Activated T-helper 1 cell treated with anti-CD3 and anti-CD28 coated beads, Interleukin-12 subunit alpha, Interleukin-12 subunit beta, Interleukin-2, Interleukin-4 antibody, amounts not matched to agents 30 ng/mL and 10 ng/mL and 1 ng/mL, durations not matched to agents 14 hours and 24 hours and 36 hours (primary cell): ENCODE measurements at regions not wholly inside any gene's neighbourhood (a gene's known extent, or its start where the extent isn't known, plus 50 kb on each side); places are given as distances from the start of the nearest gene placed in this dataset.

ENCODE experiments used
- DNase-seq: peaks from one replicate; pipeline ENCODE4 v3.0.0; 2021; ENCODE audit warnings: low spot score
- H3K27ac Mint-ChIP-seq: one replicate; pipeline ENCODE4 v1.8.0; 2021; ENCODE audit warnings: mild to moderate bottlenecking, mixed read lengths
- H3K27me3 Mint-ChIP-seq: one replicate; pipeline ENCODE4 v1.8.0; 2022; ENCODE audit warnings: mild to moderate bottlenecking, moderate library complexity, mixed read lengths; ENCODE audit not compliant: insufficient read depth
- H3K36me3 Mint-ChIP-seq: one replicate; pipeline ENCODE4 v1.8.0; 2021; ENCODE audit warnings: low read depth, mixed read lengths
- H3K4me1 Mint-ChIP-seq: one replicate; pipeline ENCODE4 v1.8.0; 2021; ENCODE audit warnings: low read depth, mixed read lengths
- H3K4me3 Mint-ChIP-seq: one replicate; pipeline ENCODE4 v1.8.0; 2021; ENCODE audit warnings: mild to moderate bottlenecking, moderate library complexity, mixed read lengths
- H3K9me3 Mint-ChIP-seq: one replicate; pipeline ENCODE4 v1.8.0; 2021; ENCODE audit warnings: mixed read lengths
- intact Hi-C: fragments of 100-400 bp; cut with micrococcal nuclease; formaldehyde crosslinking; loops from one replicate; pipeline ENCODE4 v1.15.1; 2024

- intact Hi-C loops, result no loop called here
- no peak for DNase-seq
- no peaks in the 10 kb centered on the region for H3K36me3 Mint-ChIP-seq
- no peak overlapping the region for H3K27ac Mint-ChIP-seq
- H3K27me3 Mint-ChIP-seq, result peaks cover 6% of the 10 kb centered on the region
- H3K9me3 Mint-ChIP-seq, result no peaks in the 10 kb centered on the region
- no peaks in the 10 kb centered on the region for H3K4me1 Mint-ChIP-seq
- no peak overlapping the region for H3K4me3 Mint-ChIP-seq
Observed at GRCh38 chr2:236744281-236744705, 174.7 kb downstream of the ACKR3 start.

DNA sequence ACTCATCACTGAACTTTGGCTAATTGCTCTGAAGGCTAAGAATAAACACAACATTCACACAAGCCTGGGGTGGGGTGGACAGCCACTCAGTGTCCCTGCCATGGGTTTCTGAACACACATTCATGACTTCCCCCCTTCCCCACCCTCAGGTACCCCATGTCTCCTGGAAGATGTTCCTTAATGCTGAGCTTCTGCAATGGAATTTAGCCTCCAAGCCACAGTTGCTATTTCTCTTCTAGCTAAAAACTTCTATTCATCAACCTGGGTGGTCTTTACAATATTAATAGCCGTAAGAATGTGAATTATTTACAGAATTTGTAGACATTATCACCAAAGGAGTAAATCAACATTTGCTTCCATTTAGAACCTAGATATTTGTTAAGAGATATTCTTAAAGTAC lies 175.1 kb downstream of the ACKR3 start:
- intact Hi-C loops, result no loop called here
- DNase-seq, result no peak
- Mint-ChIP-seq H3K27me3 (peaks cover 6% of the 10 kb centered on the region), H3K36me3 (no peaks in the 10 kb centered on the region), H3K4me3 (no peak overlapping the region), H3K27ac (no peak overlapping the region), H3K9me3 (no peaks in the 10 kb centered on the region), H3K4me1 (no peaks in the 10 kb centered on the region)

DNA sequence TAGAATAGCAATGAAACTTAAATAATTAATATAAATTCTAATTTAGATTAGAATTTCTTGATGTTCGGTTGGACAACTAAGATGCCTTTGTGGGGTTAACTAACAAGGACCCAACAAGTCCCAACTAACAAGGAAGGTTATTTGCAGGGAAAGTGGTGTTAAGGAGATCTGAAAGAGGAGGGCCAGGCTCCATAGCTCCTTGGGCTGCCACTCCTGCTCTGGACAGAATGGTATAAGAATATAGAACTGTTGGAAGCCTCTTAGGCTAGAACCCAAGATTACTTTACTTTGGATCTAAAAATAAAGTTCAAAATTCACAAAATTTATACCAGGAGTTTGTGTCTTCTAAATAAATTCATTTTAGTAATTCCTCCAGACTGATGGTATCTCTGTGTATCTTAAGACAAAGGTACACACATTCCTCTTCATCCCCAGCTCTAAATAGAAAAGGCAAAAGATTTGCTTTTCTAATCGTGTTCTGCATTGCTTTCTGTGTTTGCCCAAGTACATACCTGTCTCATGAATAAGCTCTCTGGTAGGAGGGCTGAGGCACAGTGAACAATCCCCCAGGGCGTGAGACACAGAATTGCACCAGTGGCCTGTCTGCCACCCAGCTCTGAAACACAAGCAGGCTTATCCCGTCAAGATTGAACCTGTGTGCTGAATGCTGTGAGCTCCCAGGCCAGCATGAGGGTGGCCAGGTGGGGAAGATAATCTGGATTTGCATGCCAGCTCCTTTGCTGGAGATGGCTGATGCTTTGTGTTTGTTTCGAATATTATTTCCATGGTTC lies 176.0 kb downstream of the ACKR3 start:
- no peak overlapping the region for H3K27ac Mint-ChIP-seq
- intact Hi-C loops, result no loop called here

DNA sequence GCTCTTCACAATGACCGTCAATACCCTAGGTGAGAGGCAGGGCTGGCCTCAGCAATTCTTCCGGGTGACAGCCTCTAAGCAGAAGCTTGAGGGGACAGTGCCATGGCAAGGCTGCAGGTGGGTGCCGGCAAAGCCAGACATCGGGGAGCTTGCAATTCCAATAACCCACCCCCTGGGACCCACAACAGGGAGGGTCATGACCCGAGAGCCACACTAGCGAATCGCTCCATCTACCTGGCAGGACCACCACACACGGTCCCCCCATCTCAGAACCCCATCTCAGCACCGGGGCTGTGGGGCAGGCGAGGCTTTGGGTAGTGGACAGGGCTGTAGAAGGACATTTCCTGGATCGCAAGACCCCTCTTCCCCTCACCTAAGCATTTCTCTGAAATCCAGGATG lies 177.2 kb downstream of the ACKR3 start:
- Mint-ChIP-seq H3K27ac (no peak overlapping the region), H3K4me3 (no peak overlapping the region)
- no peak for DNase-seq

More for the DNA sequence above, 176.0 kb downstream of the ACKR3 start:
- no peak for DNase-seq
- peaks cover 6% of the 10 kb centered on the region for H3K27me3 Mint-ChIP-seq
- no peaks in the 10 kb centered on the region for H3K36me3 Mint-ChIP-seq
- H3K4me3 Mint-ChIP-seq, result no peak overlapping the region
- H3K4me1 Mint-ChIP-seq, result no peaks in the 10 kb centered on the region
- H3K9me3 Mint-ChIP-seq, result no peaks in the 10 kb centered on the region

DNA sequence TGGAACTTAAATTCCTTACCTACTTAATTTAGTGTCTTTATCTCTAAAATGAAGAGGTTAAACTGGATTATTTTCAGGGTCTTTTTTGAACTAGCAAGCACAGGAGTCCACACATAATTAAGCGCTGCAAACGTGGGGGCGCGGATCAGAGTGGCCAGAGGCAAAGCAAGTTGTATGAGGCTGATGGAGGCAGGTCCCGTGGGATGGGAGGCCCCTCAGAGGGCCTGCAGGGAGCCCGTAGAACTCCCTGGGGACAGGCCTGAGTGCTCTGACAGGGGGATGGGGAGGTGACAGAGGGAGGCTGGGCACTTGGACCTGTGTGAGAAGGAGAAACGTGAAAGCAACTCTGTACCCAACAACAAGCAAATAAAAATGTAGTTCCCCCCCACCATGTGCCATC lies 177.8 kb downstream of the ACKR3 start:
- peaks cover 3% of the 10 kb centered on the region for H3K27me3 Mint-ChIP-seq
- intact Hi-C loops, result no loop called here
- DNase-seq, result no peak
- H3K36me3 Mint-ChIP-seq, result no peaks in the 10 kb centered on the region
- H3K4me3 Mint-ChIP-seq, result no peak overlapping the region
- H3K4me1 Mint-ChIP-seq, result no peaks in the 10 kb centered on the region
- no peak overlapping the region for H3K27ac Mint-ChIP-seq
- no peaks in the 10 kb centered on the region for H3K9me3 Mint-ChIP-seq

More for the DNA sequence above, 177.2 kb downstream of the ACKR3 start:
- intact Hi-C loops, result no loop called here
- Mint-ChIP-seq H3K27me3 (peaks cover 4% of the 10 kb centered on the region), H3K36me3 (no peaks in the 10 kb centered on the region), H3K9me3 (no peaks in the 10 kb centered on the region), H3K4me1 (no peaks in the 10 kb centered on the region)

DNA sequence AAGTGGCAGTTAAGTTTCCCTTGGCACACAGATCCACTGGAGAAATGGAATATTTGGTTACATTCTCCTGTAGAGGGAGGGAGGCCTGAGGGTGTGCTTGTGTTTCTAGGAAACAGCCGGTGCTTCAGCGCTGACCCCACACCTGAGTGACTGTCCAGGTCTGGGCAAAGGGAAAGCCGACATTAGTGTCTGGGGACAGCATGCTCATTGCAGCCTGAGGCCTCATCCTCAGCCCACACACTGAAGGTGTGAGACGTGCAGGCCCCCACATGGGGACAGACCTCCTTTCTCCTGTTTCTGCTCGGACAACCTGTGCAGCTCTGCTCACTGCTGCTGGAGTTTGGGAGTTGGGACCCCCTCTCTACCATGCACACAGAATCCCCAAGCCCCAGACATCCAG lies 178.3 kb downstream of the ACKR3 start:
- no peaks in the 10 kb centered on the region for H3K9me3 Mint-ChIP-seq
- intact Hi-C loops, result no loop called here
- H3K27ac Mint-ChIP-seq, result no peak overlapping the region

GRCh38 chr2:236748385-236748784 lies 178.8 kb downstream of the ACKR3 start:
- H3K4me1 Mint-ChIP-seq, result no peaks in the 10 kb centered on the region
- no peak overlapping the region for H3K27ac Mint-ChIP-seq
- no peaks in the 10 kb centered on the region for H3K36me3 Mint-ChIP-seq
- H3K9me3 Mint-ChIP-seq, result no peaks in the 10 kb centered on the region
- H3K4me3 Mint-ChIP-seq, result no peak overlapping the region
- peaks cover 3% of the 10 kb centered on the region for H3K27me3 Mint-ChIP-seq
- intact Hi-C loops, result no loop called here
- DNase-seq, result no peak

More for the DNA sequence above, 178.3 kb downstream of the ACKR3 start:
- H3K36me3 Mint-ChIP-seq, result no peaks in the 10 kb centered on the region
- no peak overlapping the region for H3K4me3 Mint-ChIP-seq
- no peak for DNase-seq
- peaks cover 3% of the 10 kb centered on the region for H3K27me3 Mint-ChIP-seq
- no peaks in the 10 kb centered on the region for H3K4me1 Mint-ChIP-seq

GRCh38 chr2:236748801-236749200 lies 179.2 kb downstream of the ACKR3 start:
- DNase-seq, result no peak
- H3K4me3 Mint-ChIP-seq, result no peak overlapping the region
- intact Hi-C loops, result no loop called here
- peaks cover 3% of the 10 kb centered on the region for H3K27me3 Mint-ChIP-seq
- no peaks in the 10 kb centered on the region for H3K36me3 Mint-ChIP-seq
- H3K4me1 Mint-ChIP-seq, result no peaks in the 10 kb centered on the region
- H3K9me3 Mint-ChIP-seq, result no peaks in the 10 kb centered on the region
- H3K27ac Mint-ChIP-seq, result no peak overlapping the region

DNA sequence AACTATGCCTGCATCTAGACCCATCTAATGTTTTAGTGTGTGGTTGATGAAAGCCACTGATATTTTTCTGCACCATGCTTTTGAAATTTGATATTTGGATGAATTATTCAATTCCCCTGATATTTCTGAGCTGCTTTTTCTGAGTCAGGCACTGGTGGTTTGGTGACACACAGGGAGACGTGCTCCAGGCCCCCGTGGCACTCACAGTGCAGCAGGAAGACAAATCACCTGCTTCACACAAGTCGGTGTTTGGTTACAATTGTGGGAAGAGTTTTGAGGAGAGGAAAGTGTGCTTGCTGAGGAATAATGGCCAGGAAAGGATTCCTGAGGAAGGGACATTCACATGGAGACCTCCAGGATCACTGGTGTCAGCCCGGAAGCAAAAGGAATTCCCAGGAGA lies 179.7 kb downstream of the ACKR3 start:
- Mint-ChIP-seq H3K27me3 (peaks cover 3% of the 10 kb centered on the region), H3K27ac (no peak overlapping the region), H3K9me3 (no peaks in the 10 kb centered on the region), H3K4me1 (no peaks in the 10 kb centered on the region), H3K36me3 (no peaks in the 10 kb centered on the region), H3K4me3 (no peak overlapping the region)
- DNase-seq, result no peak
- intact Hi-C loops, result no loop called here

DNA sequence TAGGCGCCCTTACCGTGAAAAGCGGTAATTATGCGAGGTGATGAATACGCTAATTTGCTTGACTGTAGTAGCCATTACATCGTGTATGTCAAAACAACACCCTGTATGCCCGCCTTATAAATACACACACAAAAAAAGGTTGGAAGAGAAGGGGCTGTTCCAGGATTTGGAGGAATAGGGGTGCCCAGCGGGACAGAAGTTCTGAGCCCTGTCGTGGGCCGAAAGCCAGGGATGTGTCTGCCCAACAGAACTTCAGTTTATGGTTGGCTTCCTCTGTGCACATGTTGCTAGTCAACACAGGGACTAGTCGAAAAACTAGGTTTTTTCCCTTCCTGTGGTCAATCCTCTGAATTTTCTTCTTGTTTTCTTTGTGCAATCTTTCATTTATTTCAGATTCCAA lies 182.5 kb downstream of the ACKR3 start:
- intact Hi-C loops, result no loop called here
- H3K27ac Mint-ChIP-seq, result no peak overlapping the region
- peaks cover 2% of the 10 kb centered on the region for H3K27me3 Mint-ChIP-seq
- no peak for DNase-seq
- H3K9me3 Mint-ChIP-seq, result no peaks in the 10 kb centered on the region
- H3K36me3 Mint-ChIP-seq, result no peaks in the 10 kb centered on the region
- no peaks in the 10 kb centered on the region for H3K4me1 Mint-ChIP-seq
- H3K4me3 Mint-ChIP-seq, result no peak overlapping the region

DNA sequence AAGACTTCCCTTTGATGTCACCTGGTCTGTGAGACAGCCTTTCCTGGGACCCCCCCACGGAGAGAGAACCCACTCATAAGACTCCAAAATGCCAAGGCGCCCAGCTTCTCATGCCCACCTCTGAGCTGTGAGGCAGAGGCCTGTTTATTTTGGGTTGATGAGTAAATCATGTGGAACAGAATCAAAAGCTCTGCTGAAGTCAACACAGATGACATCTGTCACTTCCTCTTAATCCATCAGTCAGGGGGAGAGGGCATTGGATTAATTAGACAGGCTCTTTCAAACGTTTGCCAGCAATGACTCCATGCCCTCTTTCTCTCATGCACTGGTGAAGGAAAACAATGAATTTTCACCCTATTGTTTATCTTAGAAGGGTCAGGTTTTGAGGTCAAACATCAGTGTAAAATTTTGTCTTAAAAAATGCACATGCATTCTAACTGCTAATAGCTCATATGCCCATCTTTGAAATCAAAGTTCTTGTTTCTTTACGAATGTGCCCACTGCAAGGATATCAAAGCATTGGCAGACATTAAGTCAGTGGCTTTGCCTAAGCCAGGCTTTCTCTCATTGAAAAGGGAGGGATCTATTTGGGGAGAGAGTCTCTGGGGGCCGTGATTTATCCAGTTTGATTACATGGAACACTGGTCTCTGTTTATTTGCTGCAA lies 184.1 kb downstream of the ACKR3 start:
- Mint-ChIP-seq H3K36me3 (no peaks in the 10 kb centered on the region), H3K27me3 (peaks cover 2% of the 10 kb centered on the region), H3K4me3 (no peak overlapping the region), H3K9me3 (no peaks in the 10 kb centered on the region), H3K4me1 (no peaks in the 10 kb centered on the region), H3K27ac (no peak overlapping the region)
- intact Hi-C loops, result no loop called here
- no peak for DNase-seq

GRCh38 chr2:236754271-236754944 lies 184.8 kb downstream of the ACKR3 start:
- Mint-ChIP-seq H3K27me3 (no peaks in the 10 kb centered on the region), H3K4me3 (no peak overlapping the region), H3K36me3 (no peaks in the 10 kb centered on the region), H3K9me3 (no peaks in the 10 kb centered on the region), H3K27ac (no peak overlapping the region), H3K4me1 (no peaks in the 10 kb centered on the region)
- intact Hi-C loops, result no loop called here
- no peak for DNase-seq

DNA sequence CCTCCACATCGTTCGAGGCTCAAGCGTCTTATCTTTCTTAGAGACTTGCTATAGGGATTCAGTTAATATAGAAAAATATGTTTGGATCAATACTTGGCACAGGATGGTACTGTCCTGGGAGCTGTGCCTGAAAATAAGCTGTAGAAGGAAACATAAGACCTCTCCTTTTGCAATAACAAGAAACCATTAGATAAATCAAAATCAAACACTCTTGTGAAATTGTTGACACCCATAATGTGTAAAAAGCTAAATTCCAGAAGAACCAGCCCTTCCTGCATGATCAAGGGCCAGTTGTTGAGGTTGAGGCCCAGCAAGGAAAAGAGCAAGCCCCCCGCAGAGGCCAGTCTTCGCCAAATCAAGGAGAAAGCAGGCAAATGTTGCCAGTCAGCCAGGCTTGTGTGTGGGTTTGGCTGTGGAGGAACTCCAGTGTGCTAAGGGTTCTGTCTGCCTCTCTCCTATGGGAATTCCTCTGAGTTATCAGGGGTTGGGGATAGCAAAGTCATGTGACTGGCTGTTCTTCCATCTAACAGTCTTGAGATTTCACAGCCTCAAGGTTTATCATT lies 185.7 kb downstream of the ACKR3 start:
- intact Hi-C loops, result no loop called here
- Mint-ChIP-seq H3K9me3 (no peaks in the 10 kb centered on the region), H3K27ac (no peak overlapping the region), H3K4me3 (no peak overlapping the region), H3K4me1 (no peaks in the 10 kb centered on the region), H3K27me3 (peaks cover 2% of the 10 kb centered on the region), H3K36me3 (no peaks in the 10 kb centered on the region)
- DNase-seq, result no peak
